Stimulated activated naive CD4-positive, alpha-beta T cell (primary cell): ENCODE measurements at regions not wholly inside any gene's neighbourhood (a gene's known extent, or its start where the extent isn't known, plus 50 kb on each side); places are given as distances from the start of the nearest gene placed in this dataset.

Source experiments
- DNase-seq, 6 experiments: peaks; one replicate each; lab custom pipeline; 2025; lab: John Stamatoyannopoulos, UW

- no peak for DNase-seq
Measured at GRCh38 chr11:116162086-116162885, 610.5 kb downstream of the BUD13 start.

GRCh38 chr11:116148645-116149044 lies 624.1 kb downstream of the BUD13 start:
- DNase-seq = no peak

- DNase-seq = no peak
Measured at GRCh38 chr11:116148056-116148455, 624.7 kb downstream of the BUD13 start.

GRCh38 chr11:116145187-116145865 lies 627.5 kb downstream of the BUD13 start:
- no peak for DNase-seq

- no peak for DNase-seq
Measured at GRCh38 chr11:116144387-116144958, 628.3 kb downstream of the BUD13 start.

- no peak for DNase-seq
Measured at GRCh38 chr11:116138280-116138679, 634.1 kb upstream of the CADM1 start.

GRCh38 chr11:116137753-116138152 lies 633.5 kb upstream of the CADM1 start:
- no peak for DNase-seq

- DNase-seq = no peak
Measured at GRCh38 chr11:116136987-116137674, 632.9 kb upstream of the CADM1 start.

- no peak for DNase-seq
Measured at GRCh38 chr11:116135891-116136290, 631.7 kb upstream of the CADM1 start.

GRCh38 chr11:116134450-116134849 lies 630.2 kb upstream of the CADM1 start:
- no peak for DNase-seq

GRCh38 chr11:116132273-116132978 lies 628.2 kb upstream of the CADM1 start:
- no peak for DNase-seq

GRCh38 chr11:116130122-116130521 lies 625.9 kb upstream of the CADM1 start:
- DNase-seq = no peak

GRCh38 chr11:116129456-116129855 lies 625.2 kb upstream of the CADM1 start:
- DNase-seq = no peak

GRCh38 chr11:116126562-116126961 lies 622.3 kb upstream of the CADM1 start:
- DNase-seq = no peak

GRCh38 chr11:116124922-116125714 lies 620.9 kb upstream of the CADM1 start:
- DNase-seq = no peak

GRCh38 chr11:116123739-116124138 lies 619.5 kb upstream of the CADM1 start:
- DNase-seq = no peak

GRCh38 chr11:116122697-116123472 lies 618.7 kb upstream of the CADM1 start:
- no peak for DNase-seq

- DNase-seq = no peak
Measured at GRCh38 chr11:116119158-116119557, 614.9 kb upstream of the CADM1 start.

GRCh38 chr11:116118138-116118470 lies 613.9 kb upstream of the CADM1 start:
- DNase-seq = no peak

- DNase-seq = no peak
Measured at GRCh38 chr11:116117331-116118137, 613.3 kb upstream of the CADM1 start.
